ENCODE measurements at regions not wholly inside any gene's neighbourhood (a gene's known extent, or its start where the extent isn't known, plus 50 kb on each side); places are given as distances from the start of the nearest gene placed in this dataset.

GRCh38 chr13:21767032-21767431, 96.2 kb downstream of the FGF9 start:
- Mint-ChIP-seq H3K36me3 (ENCODE audit: low read depth) (no peaks in the 10 kb centered on the region), H3K9me3 (peaks cover 9% of the 10 kb centered on the region; the same call in 2 of the 3 replicates), H3K27me3 (ENCODE audit: insufficient read depth, low read depth, poor library complexity) (no peaks in the 10 kb centered on the region), H3K4me1 (no peaks in the 10 kb centered on the region), H3K27ac (no peak overlapping the region), H3K4me3 (no peak overlapping the region)
- H3K27me3 ChIP-seq (ENCODE audit: insufficient read depth), result no peaks in the 10 kb centered on the region
- no peaks in the 10 kb centered on the region for H3K79me2 ChIP-seq (replicated peaks; ENCODE audit: insufficient read depth)
- ATAC-seq (no peak), DNase-seq (ENCODE audit: low spot score) (no peak)
- no peaks in the 10 kb centered on the region for H3F3A ChIP-seq (replicated peaks; ENCODE audit: low read depth)
- no peak overlapping the region for H3K4me3 ChIP-seq
- no peak overlapping the region for H3K27ac ChIP-seq (ENCODE audit: low read depth)
- TF ChIP-seq REST (IDR thresholded peaks at IDR 0.05; ENCODE audit: unreplicated experiment), result no peak
- TF ChIP-seq, protein P1, sequence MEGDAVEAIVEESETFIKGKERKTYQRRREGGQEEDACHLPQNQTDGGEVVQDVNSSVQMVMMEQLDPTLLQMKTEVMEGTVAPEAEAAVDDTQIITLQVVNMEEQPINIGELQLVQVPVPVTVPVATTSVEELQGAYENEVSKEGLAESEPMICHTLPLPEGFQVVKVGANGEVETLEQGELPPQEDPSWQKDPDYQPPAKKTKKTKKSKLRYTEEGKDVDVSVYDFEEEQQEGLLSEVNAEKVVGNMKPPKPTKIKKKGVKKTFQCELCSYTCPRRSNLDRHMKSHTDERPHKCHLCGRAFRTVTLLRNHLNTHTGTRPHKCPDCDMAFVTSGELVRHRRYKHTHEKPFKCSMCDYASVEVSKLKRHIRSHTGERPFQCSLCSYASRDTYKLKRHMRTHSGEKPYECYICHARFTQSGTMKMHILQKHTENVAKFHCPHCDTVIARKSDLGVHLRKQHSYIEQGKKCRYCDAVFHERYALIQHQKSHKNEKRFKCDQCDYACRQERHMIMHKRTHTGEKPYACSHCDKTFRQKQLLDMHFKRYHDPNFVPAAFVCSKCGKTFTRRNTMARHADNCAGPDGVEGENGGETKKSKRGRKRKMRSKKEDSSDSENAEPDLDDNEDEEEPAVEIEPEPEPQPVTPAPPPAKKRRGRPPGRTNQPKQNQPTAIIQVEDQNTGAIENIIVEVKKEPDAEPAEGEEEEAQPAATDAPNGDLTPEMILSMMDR (conservative IDR thresholded peaks at IDR 0.05; ENCODE audit: low read depth in 2 of 2), result peak in 1 of 2 experiments; percentile 55; a peak in 2 of 4 replicates
- no peaks in the 10 kb centered on the region for H3K9me2 ChIP-seq (ENCODE audit: insufficient read depth)
- no peak overlapping the region for H3K4me2 ChIP-seq
- H4K20me1 ChIP-seq (replicated peaks; ENCODE audit: insufficient read depth), result no peaks in the 10 kb centered on the region
- H3K4me1 ChIP-seq (ENCODE audit: insufficient read depth), result no peaks in the 10 kb centered on the region
- H2AFZ ChIP-seq, result no peak overlapping the region
- H3K36me3 ChIP-seq (ENCODE audit: insufficient read depth), result no peaks in the 10 kb centered on the region

DNA sequence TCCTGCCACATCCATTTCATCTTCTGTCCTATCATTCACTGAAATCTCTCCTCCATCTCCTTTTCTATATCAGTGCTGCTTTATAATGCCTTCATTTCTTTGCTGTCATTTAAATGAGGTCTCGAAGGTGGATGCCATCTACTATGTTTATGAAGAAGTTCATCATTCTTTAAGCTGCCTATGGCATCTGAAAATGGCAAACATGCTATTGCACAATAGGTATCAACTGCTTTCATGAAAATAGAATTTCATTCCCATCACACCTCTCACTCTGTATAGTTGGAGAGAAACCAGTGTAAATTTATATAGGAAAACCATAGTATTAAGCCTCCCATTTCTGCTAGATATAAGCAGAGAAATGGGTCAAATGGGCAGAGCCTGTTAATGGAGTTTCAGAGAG, 100.2 kb downstream of the FGF9 start:
- no peaks in the 10 kb centered on the region for H3K4me1 Mint-ChIP-seq
- no peaks in the 10 kb centered on the region for H3K4me1 ChIP-seq (ENCODE audit: insufficient read depth)
- H3K27ac Mint-ChIP-seq, result no peak overlapping the region
- H4K20me1 ChIP-seq (replicated peaks; ENCODE audit: insufficient read depth), result no peaks in the 10 kb centered on the region
- H3K27ac ChIP-seq (ENCODE audit: low read depth), result no peak overlapping the region
- H3K9me3 Mint-ChIP-seq, result peaks cover 9% of the 10 kb centered on the region; the same call in 2 of the 3 replicates
- 0 out of 2 replicates have a peak, but pooled peaks cover 4% of the 10 kb centered on the region for H3K9me2 ChIP-seq (ENCODE audit: insufficient read depth)
- no peaks in the 10 kb centered on the region for H3K27me3 ChIP-seq (ENCODE audit: insufficient read depth)
- no peak overlapping the region for H3K4me3 ChIP-seq
- no peak for ATAC-seq
- no peak for DNase-seq (ENCODE audit: low spot score)
- no peaks in the 10 kb centered on the region for H3K36me3 ChIP-seq (ENCODE audit: insufficient read depth)
- no peaks in the 10 kb centered on the region for H3K79me2 ChIP-seq (replicated peaks; ENCODE audit: insufficient read depth)
- no peak overlapping the region for H3K4me2 ChIP-seq
- H2AFZ ChIP-seq, result no peak overlapping the region
- no peaks in the 10 kb centered on the region for H3F3A ChIP-seq (replicated peaks; ENCODE audit: low read depth)
- H3K4me3 Mint-ChIP-seq, result no peak overlapping the region
- no peaks in the 10 kb centered on the region for H3K27me3 Mint-ChIP-seq (ENCODE audit: insufficient read depth, low read depth, poor library complexity)
- H3K36me3 Mint-ChIP-seq (ENCODE audit: low read depth), result no peaks in the 10 kb centered on the region
- no peak for TF ChIP-seq ZNF114 (CRISPR knock-in tag; IDR thresholded peaks at IDR 0.05)
- no peak for TF ChIP-seq ZNF331 (CRISPR knock-in tag; IDR thresholded peaks at IDR 0.05; ENCODE audit: low read depth)
- no peak for TF ChIP-seq CREB1 (CRISPR knock-in tag; IDR thresholded peaks at IDR 0.05; ENCODE audit: low read depth)
- no peak for TF ChIP-seq POLR2AphosphoS5 (IDR thresholded peaks at IDR 0.05; ENCODE audit: low read depth)
- TF ChIP-seq NANOG (IDR thresholded peaks at IDR 0.05; ENCODE audit: borderline replicate concordance), result no peak
- no peak for TF ChIP-seq ZNF462 (CRISPR knock-in tag; IDR thresholded peaks at IDR 0.05)
- TF ChIP-seq STAT1 (IDR thresholded peaks at IDR 0.05; ENCODE audit: unreplicated experiment), result no peak
- TF ChIP-seq JUNB (IDR thresholded peaks at IDR 0.05; ENCODE audit: unreplicated experiment), result no peak

Measured in GM23338 (cell line).